ENCODE measurements at regions not wholly inside any gene's neighbourhood (a gene's known extent, or its start where the extent isn't known, plus 50 kb on each side); places are given as distances from the start of the nearest gene placed in this dataset.

DNA sequence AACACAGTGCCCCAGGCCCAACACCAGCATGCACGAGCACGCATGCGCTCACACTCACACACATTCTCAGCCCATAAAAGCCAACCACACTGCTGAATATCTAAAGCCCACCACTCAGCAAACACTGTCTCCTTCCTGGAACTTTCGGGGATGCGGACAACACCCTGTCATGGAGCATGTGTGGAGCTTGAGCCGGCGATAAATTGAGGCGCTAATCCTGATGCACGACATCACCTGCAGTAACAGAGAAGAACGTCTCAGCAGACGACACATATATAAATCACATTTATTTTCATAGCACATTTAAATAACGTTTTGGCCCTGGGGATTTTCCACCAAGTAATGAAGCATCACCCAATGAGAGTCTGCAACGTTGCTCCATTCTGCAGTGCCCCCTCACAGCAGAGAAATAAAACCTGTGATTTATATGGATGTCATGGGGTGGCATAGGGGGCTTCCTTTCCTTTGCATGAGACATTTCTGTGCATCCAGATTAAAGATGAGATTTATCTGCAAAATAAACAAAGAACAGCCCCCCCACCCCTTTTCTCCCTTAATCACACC is 267.7 kb upstream of the NFE2L3 start:
- TF ChIP-seq POLR2AphosphoS5 (IDR thresholded peaks at IDR 0.05; ENCODE audit: low read depth, low read length) (no peak), POLR2A (IDR thresholded peaks at IDR 0.05; ENCODE audit: low read depth, low read length) (no peak), TAF1 (IDR thresholded peaks at IDR 0.05; ENCODE audit: borderline replicate concordance, low read depth, low read length) (no peak)
